NCI-H345 treated with DMSO at 0.1 percent for 48 hours (cell line): ENCODE measurements at regions not wholly inside any gene's neighbourhood (a gene's known extent, or its start where the extent isn't known, plus 50 kb on each side); places are given as distances from the start of the nearest gene placed in this dataset.

Experiments
- DNase-seq: peaks from one replicate; lab custom pipeline; 2025; ENCODE audit not compliant: unreplicated experiment; lab: John Stamatoyannopoulos, UW

- no peak for DNase-seq
Measured at GRCh38 chr2:38174131-38174530, 98.2 kb upstream of the CYP1B1 start.

GRCh38 chr2:38173683-38174082 lies 97.7 kb upstream of the CYP1B1 start:
- DNase-seq = no peak

- peak; percentile 92 for DNase-seq
Measured at GRCh38 chr2:38171208-38171855, 95.4 kb upstream of the CYP1B1 start.

- DNase-seq = no peak
Measured at GRCh38 chr2:38170733-38171132, 94.8 kb upstream of the CYP1B1 start.

GRCh38 chr2:38170067-38170466 lies 94.1 kb upstream of the CYP1B1 start:
- DNase-seq = no peak

- DNase-seq = no peak
Measured at GRCh38 chr2:38168710-38169480, 92.9 kb upstream of the CYP1B1 start.

GRCh38 chr2:38167968-38168350 lies 92.0 kb upstream of the CYP1B1 start:
- DNase-seq = no peak

GRCh38 chr2:38165698-38166097 lies 89.7 kb upstream of the CYP1B1 start:
- DNase-seq = no peak

GRCh38 chr2:38164881-38165280 lies 88.9 kb upstream of the CYP1B1 start:
- DNase-seq = no peak

- DNase-seq = no peak
Measured at GRCh38 chr2:38163579-38163978, 87.6 kb upstream of the CYP1B1 start.

- no peak for DNase-seq
Measured at GRCh38 chr2:38163006-38163405, 87.1 kb upstream of the CYP1B1 start.

GRCh38 chr2:38160516-38160915 lies 84.6 kb upstream of the CYP1B1 start:
- DNase-seq = no peak

GRCh38 chr2:38159597-38159996 lies 83.6 kb upstream of the CYP1B1 start:
- no peak for DNase-seq

- no peak for DNase-seq
Measured at GRCh38 chr2:38159191-38159590, 83.2 kb upstream of the CYP1B1 start.

- DNase-seq = no peak
Measured at GRCh38 chr2:38158378-38159118, 82.6 kb upstream of the CYP1B1 start.

GRCh38 chr2:38156436-38156835 lies 80.5 kb upstream of the CYP1B1 start:
- no peak for DNase-seq

- no peak for DNase-seq
Measured at GRCh38 chr2:38155015-38155414, 79.1 kb upstream of the CYP1B1 start.

GRCh38 chr2:38154395-38154794 lies 78.4 kb upstream of the CYP1B1 start:
- DNase-seq = no peak

GRCh38 chr2:38153476-38154135 lies 77.7 kb upstream of the CYP1B1 start:
- no peak for DNase-seq

GRCh38 chr2:38152913-38153312 lies 77.0 kb upstream of the CYP1B1 start:
- no peak for DNase-seq

- DNase-seq = no peak
Measured at GRCh38 chr2:38152035-38152434, 76.1 kb upstream of the CYP1B1 start.

GRCh38 chr2:38149531-38149930 lies 73.6 kb upstream of the CYP1B1 start:
- no peak for DNase-seq
